WERI-Rb-1 (cell line): ENCODE measurements at regions not wholly inside any gene's neighbourhood (a gene's known extent, or its start where the extent isn't known, plus 50 kb on each side); places are given as distances from the start of the nearest gene placed in this dataset.
"Not testable (repeated sequence)": the region's sequence is repeated elsewhere in the genome, so short reads cannot be mapped to it uniquely, and the experiment has no call there.

Experiments
- DNase-seq: peaks from one replicate; pipeline ENCODE4 v3.0.0-alpha.2; 2020
- H3K27ac ChIP-seq: fragments of 250-450 bp; sonication (Bioruptor Pico); 2 replicates; pipeline ENCODE4 v1.5.1; 2020; ENCODE audit warnings: mild to moderate bottlenecking, moderate library complexity
- H3K27me3 ChIP-seq: fragments of 250-450 bp; sonication (Bioruptor Pico); 2 replicates; pipeline ENCODE4 v1.5.1; 2021; ENCODE audit warnings: mild to moderate bottlenecking, low read depth, moderate library complexity; ENCODE audit not compliant: insufficient read depth, severe bottlenecking
- H3K36me3 ChIP-seq: fragments of 250-450 bp; sonication (Bioruptor Pico); 2 replicates; pipeline ENCODE4 v1.5.1; 2020; ENCODE audit warnings: mild to moderate bottlenecking, moderate library complexity
- H3K4me3 ChIP-seq: 2 replicates; pipeline ENCODE4 v1.5.1; 2011; ENCODE audit warnings: low read depth, mild to moderate bottlenecking, control low read depth, low read length
- H3K9me3 ChIP-seq: fragments of 250-450 bp; sonication (Bioruptor Pico); 2 replicates; pipeline ENCODE4 v1.5.1; 2021; ENCODE audit warnings: mild to moderate bottlenecking, moderate library complexity; ENCODE audit not compliant: severe bottlenecking
- TF ChIP-seq, protein P1 (sequence below): IDR thresholded peaks from 2 replicates; pipeline ENCODE4 v1.5.1; 2011; ENCODE audit warnings: low read depth, mild to moderate bottlenecking, control low read depth, inconsistent platforms, low read length

DNA sequence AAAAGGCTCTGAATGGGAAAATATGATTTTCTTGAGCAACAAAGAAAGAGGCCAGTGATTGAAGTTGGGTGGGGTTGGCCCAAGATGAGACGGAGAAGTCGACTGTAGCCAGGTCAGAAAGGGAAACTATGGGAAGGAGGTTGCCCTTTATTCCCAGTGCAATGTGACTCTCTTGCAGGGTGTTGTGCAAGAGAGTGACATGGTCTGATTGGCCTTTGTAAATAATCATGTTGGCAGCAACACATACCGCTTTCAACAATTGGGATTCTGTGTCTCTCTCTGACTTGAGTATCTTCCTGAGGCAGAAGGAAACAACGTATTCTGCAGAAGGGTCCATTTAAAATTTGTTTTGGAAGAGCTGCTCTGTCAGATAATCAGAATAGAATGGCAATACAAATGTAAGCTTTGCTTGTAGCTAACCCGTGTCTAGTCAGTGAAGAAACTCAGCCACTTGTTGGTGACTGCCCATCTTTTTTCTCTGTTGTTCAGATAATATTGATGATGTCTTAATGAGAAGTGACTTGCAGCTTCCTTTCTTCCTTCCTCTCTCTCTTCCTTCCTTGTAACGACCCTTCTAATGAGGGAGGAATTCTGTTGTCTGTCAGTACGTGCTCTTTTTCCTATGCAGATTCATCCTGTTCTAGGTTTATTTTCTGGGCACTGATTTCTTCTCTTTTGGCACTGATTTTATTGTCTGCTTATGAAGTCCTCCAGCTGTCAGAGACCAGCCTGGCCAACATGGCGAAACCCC is 311.0 kb upstream of the FAM98A start:
- no peak overlapping the region for H3K4me3 ChIP-seq
- TF ChIP-seq, protein P1, sequence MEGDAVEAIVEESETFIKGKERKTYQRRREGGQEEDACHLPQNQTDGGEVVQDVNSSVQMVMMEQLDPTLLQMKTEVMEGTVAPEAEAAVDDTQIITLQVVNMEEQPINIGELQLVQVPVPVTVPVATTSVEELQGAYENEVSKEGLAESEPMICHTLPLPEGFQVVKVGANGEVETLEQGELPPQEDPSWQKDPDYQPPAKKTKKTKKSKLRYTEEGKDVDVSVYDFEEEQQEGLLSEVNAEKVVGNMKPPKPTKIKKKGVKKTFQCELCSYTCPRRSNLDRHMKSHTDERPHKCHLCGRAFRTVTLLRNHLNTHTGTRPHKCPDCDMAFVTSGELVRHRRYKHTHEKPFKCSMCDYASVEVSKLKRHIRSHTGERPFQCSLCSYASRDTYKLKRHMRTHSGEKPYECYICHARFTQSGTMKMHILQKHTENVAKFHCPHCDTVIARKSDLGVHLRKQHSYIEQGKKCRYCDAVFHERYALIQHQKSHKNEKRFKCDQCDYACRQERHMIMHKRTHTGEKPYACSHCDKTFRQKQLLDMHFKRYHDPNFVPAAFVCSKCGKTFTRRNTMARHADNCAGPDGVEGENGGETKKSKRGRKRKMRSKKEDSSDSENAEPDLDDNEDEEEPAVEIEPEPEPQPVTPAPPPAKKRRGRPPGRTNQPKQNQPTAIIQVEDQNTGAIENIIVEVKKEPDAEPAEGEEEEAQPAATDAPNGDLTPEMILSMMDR: no peak
- H3K27me3 ChIP-seq: no peaks in the 10 kb centered on the region
- H3K27ac ChIP-seq: no peak overlapping the region
- no peak for DNase-seq
- no peaks in the 10 kb centered on the region for H3K36me3 ChIP-seq
- peaks cover 3% of the 10 kb centered on the region for H3K9me3 ChIP-seq

DNA sequence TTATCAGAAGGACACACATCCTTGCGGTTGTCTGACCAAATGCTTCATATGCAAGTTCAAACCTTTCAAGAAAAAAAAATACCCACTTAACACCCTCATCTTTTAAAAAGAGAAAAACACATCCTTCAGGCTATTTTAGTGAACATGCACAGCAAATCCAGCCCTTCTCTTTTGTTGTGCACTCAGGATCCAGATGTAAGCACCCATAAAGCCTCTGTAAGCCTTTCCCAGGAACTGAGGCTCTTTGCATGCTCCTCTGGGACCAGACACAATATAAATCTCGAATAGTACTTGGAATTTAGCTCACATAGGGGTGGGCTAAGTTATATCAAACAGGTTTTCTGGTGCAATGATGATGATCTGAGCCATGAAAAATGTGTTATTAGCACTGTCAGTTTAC is 308.8 kb upstream of the FAM98A start:
- Histone ChIP-seq H3K27ac (no peak overlapping the region), H3K27me3 (no peaks in the 10 kb centered on the region), H3K36me3 (no peaks in the 10 kb centered on the region), H3K4me3 (no peak overlapping the region), H3K9me3 (peaks cover 6% of the 10 kb centered on the region)
- TF ChIP-seq, protein P1: no peak
- no peak for DNase-seq

DNA sequence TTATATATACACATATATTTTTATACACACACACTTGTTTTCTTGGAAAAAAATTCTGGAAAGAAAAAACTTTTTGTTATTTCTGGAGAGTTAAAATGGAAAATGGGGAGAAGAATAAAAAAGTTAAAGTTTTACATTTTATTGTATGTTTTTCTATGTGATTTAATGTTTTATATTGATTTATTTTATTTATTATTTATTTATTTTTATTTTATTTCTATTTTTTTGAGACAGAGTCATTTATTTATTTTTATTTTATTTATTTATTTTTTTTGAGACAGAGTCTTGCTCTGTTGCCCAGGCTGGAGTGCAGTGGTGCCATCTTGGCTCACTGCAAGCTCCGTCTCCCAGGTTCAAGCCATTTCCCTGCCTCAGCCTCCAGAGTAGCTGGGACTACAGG is 307.0 kb upstream of the FAM98A start:
- not testable (repeated sequence) for H3K9me3 ChIP-seq, H3K4me3 ChIP-seq, DNase-seq, H3K27ac ChIP-seq, H3K36me3 ChIP-seq, H3K27me3 ChIP-seq

DNA sequence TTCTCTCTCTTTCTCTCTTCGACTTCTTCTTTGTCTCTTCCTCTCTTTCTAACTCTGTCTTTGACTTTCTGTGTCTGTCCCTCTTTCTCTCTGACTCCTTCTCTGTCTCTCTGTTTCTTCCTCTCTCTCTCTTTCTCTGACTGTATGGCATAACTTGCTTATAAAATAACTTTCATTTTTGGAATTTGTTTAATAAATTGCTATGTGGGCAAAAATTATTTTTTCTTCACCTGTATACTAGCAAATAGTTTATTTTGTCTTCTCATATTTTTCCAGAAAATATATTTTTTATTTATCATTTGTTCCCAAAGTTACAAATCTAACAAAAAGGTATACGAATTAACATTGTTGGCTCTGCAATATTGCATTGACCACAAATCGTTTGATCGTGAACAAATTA is 305.7 kb upstream of the FAM98A start:
- no peak for DNase-seq
- TF ChIP-seq, protein P1: no peak
- Histone ChIP-seq H3K27ac (no peak overlapping the region), H3K4me3 (no peak overlapping the region), H3K27me3 (no peaks in the 10 kb centered on the region), H3K36me3 (no peaks in the 10 kb centered on the region), H3K9me3 (peaks cover 6% of the 10 kb centered on the region)

DNA sequence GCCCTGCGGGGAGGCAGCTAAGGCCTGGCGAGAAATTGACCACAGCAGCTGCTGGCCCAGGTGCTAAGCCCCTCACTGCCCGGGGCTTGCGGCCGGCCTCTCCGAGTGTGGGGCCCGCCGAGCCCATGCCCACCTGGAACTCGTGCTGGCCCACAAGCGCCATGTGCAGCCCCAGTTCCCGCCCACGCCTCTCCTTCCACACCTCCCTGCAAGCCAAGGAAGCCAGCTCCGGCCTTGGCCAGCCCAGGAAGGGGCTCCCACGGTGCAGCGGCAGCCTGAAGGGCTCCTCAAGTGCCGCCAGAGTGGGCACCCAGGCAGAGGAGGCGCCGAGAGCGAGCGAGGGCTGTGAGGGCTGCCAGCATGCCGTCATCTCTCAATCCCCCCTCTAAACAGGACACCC is 304.6 kb upstream of the FAM98A start:
- H3K27ac ChIP-seq: no peak overlapping the region
- DNase-seq: no peak
- H3K36me3 ChIP-seq: no peaks in the 10 kb centered on the region
- H3K4me3 ChIP-seq: no peak overlapping the region
- TF ChIP-seq, protein P1: no peak
- H3K9me3 ChIP-seq: peaks cover 6% of the 10 kb centered on the region
- H3K27me3 ChIP-seq: no peaks in the 10 kb centered on the region

DNA sequence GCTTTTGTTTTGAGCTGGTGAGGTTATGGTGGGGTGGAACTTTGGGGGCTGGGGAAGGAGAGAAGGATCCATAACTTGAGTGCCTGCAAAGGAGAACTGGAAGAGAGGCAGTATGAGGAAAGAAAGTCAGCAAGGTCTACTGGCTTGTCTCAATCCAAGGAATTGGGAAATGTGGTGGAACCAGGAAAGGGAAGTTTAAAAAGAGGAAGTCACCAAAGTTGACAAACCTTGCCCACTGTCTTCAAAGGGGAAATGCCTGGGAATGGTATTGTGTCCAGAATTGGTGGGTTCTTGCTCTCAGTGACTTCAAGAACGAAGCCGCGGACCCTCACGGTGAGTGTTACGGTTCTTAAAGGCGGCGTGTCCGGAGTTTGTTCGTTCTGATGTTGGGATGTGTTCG is 304.1 kb upstream of the FAM98A start:
- DNase-seq: no peak
- no peaks in the 10 kb centered on the region for H3K27me3 ChIP-seq
- no peak overlapping the region for H3K4me3 ChIP-seq
- H3K27ac ChIP-seq: no peak overlapping the region
- TF ChIP-seq, protein P1: no peak
- H3K36me3 ChIP-seq: no peaks in the 10 kb centered on the region
- H3K9me3 ChIP-seq: peaks cover 6% of the 10 kb centered on the region
